ENCODE measurements at regions not wholly inside any gene's neighbourhood (a gene's known extent, or its start where the extent isn't known, plus 50 kb on each side); places are given as distances from the start of the nearest gene placed in this dataset.

DNA sequence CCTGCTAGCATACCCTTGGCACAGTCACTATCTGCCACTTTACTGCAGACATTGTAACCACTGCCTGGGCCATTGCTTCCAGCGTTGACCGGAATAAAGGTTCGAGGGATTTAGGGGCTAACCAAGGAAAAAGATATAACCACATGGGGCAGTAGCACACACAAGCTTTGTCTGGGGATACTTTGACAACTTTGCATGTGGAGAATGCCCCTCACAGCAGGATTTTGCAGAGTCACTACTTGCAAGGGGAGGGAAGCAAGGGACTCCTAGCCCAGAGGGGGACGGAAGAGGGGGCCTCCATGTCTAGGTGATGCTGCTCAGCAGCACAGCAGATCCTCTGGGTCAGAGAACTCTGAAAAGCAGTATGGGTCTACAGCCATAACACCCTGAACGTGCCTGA is 138.7 kb downstream of the SPP2 start:
- H3K4me3 ChIP-seq (ENCODE audit: low read length), result no peak overlapping the region
- DNase-seq (ENCODE audit: low read depth), result no peak
- TF ChIP-seq, protein P1, sequence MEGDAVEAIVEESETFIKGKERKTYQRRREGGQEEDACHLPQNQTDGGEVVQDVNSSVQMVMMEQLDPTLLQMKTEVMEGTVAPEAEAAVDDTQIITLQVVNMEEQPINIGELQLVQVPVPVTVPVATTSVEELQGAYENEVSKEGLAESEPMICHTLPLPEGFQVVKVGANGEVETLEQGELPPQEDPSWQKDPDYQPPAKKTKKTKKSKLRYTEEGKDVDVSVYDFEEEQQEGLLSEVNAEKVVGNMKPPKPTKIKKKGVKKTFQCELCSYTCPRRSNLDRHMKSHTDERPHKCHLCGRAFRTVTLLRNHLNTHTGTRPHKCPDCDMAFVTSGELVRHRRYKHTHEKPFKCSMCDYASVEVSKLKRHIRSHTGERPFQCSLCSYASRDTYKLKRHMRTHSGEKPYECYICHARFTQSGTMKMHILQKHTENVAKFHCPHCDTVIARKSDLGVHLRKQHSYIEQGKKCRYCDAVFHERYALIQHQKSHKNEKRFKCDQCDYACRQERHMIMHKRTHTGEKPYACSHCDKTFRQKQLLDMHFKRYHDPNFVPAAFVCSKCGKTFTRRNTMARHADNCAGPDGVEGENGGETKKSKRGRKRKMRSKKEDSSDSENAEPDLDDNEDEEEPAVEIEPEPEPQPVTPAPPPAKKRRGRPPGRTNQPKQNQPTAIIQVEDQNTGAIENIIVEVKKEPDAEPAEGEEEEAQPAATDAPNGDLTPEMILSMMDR (conservative IDR thresholded peaks at IDR 0.05; ENCODE audit: low read length), result no peak

DNA sequence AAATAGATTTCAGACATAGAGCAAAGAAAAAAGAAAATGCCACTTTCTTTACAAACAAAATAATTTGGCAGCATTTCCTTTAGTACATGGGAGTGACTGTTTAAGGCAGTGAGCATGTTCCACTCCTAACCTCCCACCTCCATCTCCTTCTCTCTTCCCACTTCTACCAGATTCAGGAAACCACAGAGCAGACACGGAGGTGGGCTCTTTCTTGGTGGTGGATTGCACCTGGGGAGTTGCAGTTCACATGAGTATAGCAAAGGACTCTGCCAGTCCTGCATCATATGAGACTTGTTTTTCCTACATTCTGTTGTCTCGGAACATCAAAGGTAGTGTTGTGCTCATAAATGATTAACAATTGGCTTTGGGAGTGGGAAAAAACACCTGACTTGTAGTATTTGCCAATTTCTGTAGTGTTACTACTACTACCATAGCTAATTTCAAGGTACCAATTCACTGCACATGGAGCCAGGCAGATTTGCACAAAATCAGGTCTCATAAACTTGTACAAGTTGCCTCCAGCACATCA is 137.2 kb downstream of the SPP2 start:
- no peak for DNase-seq (ENCODE audit: low read depth)
- H3K4me3 ChIP-seq (ENCODE audit: low read length), result no peak overlapping the region
- TF ChIP-seq, protein P1 (conservative IDR thresholded peaks at IDR 0.05; ENCODE audit: low read length), result no peak

DNA sequence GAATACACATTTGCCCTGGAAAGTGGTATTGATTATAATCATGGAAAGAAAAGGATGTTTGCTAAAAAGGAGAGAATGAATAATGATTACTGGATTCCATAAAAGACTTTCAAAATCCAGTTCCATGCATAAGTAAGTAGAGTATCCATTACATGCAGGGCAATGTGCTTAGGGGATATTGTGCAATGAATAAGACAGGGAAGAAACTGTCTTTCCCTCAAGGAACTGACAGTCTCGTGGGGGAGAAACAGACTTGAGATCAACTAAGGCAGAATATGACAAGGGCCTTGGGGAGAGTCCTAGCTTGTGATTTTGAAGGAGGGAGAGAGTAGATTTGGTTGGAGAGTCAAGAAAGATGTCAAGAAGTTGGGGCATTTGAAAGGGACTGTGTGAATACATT is 130.6 kb downstream of the SPP2 start:
- no peak overlapping the region for H3K4me3 ChIP-seq (ENCODE audit: low read length)
- no peak for DNase-seq (ENCODE audit: low read depth)
- TF ChIP-seq, protein P1 (conservative IDR thresholded peaks at IDR 0.05; ENCODE audit: low read length), result no peak

DNA sequence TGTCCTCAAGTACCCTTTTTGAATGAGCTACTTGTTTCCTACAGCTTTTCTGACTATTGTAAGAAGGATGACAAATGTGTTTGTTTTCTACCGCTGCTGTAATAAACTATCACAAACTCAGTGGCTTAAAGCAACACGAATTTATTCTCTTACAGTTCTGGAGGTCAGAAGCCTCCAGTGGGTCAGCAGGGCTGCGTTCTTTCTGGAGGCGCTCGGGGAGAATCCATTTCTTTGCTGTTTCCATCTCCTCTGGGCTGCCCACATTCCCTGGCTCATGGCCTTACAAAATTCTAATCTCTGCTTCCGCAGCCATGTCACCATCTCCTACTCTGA is 128.5 kb downstream of the SPP2 start:
- DNase-seq (ENCODE audit: low read depth), result no peak
- no peak overlapping the region for H3K4me3 ChIP-seq (ENCODE audit: low read length)
- TF ChIP-seq, protein P1 (conservative IDR thresholded peaks at IDR 0.05; ENCODE audit: low read length), result no peak

DNA sequence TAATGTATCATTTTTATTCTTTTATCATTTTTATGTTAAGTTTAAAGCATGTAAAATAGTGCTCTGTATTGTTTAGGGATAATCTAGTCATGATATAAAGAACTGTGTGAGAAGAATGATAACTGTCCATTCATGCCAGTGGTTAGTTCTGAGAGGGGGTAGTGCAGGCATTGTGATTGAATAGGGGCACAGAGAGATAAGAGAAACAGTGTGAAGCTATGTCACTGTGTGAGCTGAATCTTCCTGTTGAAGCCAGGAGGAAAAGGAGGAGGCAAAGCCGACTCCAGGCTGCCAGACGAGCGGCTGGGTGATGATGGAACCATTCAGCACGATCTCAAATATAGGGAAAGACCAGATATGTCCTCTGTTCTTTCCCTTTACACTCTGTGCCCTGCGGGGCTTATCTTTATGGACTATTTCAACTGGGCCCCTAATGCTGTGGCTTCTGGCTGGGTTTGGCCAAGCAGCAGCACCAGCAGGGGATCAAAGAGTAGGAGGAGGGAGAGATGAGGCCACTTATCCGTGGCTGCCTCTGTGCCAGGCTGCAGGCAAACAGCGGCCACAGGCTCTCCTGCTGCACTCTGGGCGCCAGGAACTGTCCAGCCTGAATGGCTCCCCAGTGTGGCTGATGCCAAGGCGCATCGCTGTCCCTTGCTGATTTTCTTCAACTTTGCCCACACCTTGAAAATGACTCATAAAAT is 128.0 kb downstream of the SPP2 start:
- no peak overlapping the region for H3K4me3 ChIP-seq (ENCODE audit: low read length)
- TF ChIP-seq, protein P1 (conservative IDR thresholded peaks at IDR 0.05; ENCODE audit: low read length), result no peak
- DNase-seq (ENCODE audit: low read depth), result no peak

DNA sequence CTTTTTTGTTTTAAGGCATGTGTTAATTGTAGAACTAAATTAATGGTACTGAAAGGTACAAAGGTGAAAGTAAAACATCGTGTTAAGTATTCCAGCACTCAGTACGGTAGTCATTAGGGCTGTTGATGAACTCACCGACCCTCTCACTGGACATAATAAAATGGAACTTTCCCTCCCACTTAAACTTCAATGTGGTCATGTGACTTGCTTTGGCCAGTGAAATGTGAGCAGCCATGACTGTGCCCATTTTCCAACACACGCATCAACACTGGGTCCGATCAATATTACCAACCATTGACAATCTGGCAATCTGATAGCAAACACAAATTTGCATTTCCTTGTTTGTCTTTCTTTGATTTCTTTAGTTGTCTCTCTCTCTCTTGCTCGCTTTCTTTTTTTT is 125.1 kb downstream of the SPP2 start:
- DNase-seq (ENCODE audit: low read depth), result no peak
- TF ChIP-seq, protein P1 (conservative IDR thresholded peaks at IDR 0.05; ENCODE audit: low read length), result no peak

DNA sequence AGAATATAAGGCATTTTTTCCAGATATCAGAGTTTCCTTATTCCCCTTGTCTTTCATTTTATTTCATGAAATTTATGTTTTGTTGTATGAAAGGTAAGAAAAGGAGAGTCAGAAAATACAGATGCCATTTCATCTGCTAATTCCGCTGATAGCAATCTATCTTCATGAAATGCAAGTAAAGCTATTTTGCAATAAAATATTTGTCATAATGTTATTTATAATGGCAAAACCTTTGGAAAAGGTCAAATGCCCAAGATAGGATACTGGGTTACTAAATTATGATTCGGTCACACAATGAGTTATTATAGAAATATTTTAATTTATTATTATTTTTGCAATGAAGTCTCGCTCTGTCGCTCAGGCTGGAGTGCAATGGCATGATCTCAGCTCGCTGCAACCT is 124.2 kb downstream of the SPP2 start:
- TF ChIP-seq, protein P1 (conservative IDR thresholded peaks at IDR 0.05; ENCODE audit: low read length), result no peak
- no peak overlapping the region for H3K4me3 ChIP-seq (ENCODE audit: low read length)
- DNase-seq (ENCODE audit: low read depth), result no peak

More for the DNA sequence above, 125.1 kb downstream of the SPP2 start:
- H3K4me3 ChIP-seq (ENCODE audit: low read length), result no peak overlapping the region

All from AG10803 (cell line).